OCI-M2 (cell line): ENCODE measurements at regions not wholly inside any gene's neighbourhood (a gene's known extent, or its start where the extent isn't known, plus 50 kb on each side); places are given as distances from the start of the nearest gene placed in this dataset.

Experiments
- DNase-seq: peaks from one replicate; lab custom pipeline; 2025; ENCODE audit not compliant: unreplicated experiment; lab: John Stamatoyannopoulos, UW

DNA sequence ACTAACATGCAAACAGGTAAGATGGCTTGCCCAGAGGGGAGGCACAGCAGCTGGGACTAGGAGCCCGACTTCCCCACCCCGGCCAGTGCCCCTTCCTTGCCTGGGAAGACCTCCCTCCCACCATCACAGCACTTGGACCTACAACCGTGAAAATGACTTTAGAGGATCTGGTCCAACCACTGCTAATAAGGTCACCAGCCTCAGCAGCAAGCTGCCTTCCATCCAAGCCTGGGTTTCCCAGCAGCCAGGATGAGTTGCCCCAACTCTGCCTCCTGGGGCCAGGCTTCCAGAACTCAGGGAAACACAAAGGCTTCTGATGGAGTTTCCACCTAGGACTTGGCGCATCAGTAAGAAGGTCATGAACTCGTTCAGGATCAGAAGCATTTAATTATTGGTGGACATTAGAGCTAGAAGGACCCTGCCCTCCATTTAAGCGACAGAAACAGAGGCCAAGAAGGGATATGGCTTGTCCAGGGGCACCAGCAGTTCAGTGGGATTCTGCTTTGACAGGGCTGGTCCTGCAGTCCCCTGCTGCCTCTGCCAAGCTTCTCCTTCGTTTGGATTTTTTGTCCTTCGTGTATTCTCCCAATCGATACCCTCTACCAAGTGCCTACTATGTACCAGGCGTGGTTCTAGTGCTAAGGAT is 403.0 kb upstream of the ID2 start:
- DNase-seq, result no peak

DNA sequence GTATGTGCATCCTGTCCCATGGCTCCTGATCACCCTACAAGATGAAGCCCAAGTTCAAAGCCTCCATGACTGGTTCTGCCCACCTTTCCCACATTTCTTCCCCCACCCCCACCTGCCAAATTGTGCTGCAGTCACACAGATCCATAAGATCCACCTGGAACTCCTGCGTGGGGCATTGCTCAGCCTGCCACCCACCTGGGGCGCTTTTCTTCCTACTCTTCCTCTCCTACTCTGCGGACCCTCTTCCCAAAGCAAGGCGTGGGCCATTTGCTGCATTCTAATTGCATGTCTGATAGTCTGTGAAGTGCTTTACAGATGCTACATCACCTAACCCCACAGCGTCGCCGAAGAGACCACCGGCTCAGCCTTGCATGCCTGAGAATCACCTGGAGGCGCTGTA is 402.4 kb upstream of the ID2 start:
- DNase-seq, result no peak

DNA sequence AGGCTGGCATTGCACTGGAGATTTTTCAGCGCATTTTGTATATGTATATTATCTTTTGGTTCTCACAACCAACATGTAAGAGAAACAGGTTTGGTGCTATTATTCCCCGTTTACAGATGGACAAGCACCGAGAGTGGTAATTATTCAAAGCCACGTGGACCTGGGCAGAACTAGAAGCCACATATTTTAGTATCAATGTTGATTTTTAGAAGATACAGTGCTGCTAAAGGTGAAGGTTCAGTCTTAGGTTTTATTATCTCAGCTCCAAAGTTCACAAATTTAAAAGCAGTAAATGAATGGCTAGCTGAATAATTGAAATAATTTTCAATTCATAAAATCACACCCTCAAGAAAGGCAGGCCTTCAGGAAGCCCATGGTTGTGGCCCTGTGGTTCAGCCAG is 400.6 kb upstream of the ID2 start:
- no peak for DNase-seq

DNA sequence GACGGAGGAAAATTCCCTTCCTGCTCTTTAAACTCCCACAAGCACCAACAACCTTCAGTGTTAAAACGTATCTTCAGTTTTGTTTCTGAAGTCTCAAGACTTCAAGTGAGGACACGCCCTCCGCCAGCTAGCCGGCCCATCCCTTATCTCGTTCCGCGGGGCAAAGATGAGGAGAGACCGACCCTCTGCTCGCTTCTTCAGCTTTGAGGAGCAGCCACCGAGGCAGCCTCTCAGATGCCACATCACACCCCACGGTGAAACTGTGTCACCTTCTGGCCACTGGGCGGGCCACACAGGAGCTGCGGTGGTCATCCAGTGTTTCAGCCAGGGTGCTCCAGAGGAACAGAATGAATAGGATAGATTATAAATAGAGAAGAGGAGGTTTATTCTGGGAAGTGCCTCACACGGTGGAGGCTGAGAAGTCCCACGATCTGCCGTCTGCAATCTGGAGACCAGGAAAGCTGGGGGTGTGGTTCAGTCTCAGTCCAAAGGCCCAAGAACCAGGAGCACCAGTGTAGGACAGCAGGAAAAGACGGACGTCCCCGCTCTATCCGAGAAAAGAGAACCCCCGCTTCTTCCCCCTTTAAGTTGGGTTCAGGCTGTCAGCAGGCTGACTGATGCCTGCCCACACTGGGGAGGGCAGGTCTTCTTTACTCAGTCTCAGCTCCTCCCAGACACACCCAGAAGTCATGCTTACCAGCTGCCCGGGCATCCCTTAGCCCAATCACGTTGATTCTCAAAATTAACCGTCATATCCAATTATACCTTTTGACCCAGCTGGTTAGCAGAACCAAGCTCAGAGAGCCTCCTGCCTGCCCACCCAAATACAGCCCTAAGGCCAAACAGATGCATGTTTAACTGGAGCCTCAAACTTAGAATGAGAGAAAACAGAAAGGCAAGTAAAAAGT is 399.7 kb upstream of the ID2 start:
- no peak for DNase-seq

DNA sequence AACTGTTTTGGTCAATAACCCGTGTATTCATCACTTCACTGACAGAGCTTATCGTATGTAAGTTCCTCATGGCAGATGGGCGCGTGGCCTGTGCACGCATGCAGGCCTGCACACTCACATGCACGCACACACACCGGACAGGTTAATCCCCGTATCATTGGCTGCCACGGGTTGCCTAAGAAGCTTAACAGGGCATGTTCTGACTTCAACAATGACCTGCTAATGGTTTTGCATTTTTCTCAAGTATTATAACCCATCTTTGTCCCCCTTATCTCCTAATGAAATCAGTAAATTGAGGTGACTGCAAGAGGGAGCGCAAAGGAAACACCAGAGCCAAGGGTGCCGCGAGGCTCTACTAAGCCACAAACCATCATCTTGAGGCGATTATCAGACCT is 399.0 kb upstream of the ID2 start:
- DNase-seq, result no peak

DNA sequence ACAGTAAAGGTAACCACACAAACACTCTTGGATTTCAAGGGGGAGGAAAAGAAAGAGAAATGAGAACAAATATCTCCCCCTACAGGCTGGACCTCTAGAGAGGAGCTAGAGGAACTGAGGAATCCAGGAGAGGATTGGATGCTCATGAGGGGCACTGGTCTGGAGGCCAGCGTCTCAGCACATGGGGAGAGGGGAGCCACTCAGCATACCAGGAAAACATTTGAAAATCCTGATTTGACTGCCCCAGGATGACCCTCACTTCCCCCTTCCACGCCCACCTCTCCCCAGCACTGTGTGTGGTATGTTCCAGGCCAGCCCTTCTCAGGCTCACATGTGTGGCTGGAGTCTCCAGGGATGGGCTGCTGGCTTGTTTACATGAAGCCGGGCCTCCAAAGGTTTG is 396.8 kb upstream of the ID2 start:
- no peak for DNase-seq

DNA sequence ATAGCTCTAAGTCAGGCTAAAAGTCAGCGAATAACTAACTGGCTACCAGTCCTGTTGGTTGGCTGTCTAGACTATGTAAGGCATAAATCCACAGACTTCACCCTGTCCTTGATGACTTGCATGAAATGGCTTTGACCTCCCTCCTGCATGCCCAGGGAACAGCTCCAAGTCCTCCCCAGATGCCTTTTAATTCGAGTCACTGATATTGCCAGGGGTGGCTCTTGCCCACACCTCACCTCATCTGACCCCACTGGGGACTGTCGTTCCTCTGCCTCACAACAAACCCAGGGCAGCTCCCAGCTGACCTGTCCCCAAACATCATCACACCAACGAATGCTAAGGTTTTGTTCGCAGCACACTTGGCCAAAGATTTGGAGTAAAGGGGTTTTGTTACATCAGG is 396.0 kb upstream of the ID2 start:
- no peak for DNase-seq

DNA sequence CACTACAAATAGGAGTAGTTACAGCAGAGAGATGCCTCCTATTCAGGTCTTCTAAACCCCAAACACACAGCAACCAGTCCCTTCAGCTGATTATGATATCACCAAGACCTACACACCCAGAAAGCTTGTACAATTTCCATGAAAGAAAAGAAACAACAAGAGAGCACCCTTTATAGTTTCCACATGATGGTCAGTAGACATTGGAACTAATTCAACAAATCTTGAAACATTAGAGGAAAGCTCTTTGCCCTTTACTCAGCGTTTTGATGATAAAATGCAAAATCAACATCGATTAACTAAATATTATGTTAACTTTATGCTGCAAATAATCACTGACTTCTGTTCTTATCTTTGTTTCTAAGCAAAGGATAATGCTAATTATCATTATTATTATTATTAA is 393.6 kb upstream of the ID2 start:
- no peak for DNase-seq

DNA sequence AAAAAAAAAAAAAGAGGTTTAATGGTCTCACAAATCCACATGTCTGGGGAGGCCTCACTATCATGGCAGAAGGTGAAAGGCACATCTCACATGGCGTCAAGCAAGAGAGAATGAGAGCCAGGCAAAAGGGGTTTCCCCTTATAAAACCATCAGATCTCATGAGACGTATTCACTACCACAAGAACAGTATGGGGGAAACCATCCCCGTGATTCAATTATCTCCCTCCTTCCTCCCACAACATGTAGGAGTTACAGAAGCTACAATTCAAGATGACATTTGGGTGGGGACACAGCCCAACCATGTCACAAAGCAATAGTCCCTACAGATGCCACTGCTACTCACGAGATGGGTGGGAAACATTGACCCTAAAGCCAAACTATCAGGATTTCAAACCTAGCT is 392.7 kb upstream of the ID2 start:
- no peak for DNase-seq

DNA sequence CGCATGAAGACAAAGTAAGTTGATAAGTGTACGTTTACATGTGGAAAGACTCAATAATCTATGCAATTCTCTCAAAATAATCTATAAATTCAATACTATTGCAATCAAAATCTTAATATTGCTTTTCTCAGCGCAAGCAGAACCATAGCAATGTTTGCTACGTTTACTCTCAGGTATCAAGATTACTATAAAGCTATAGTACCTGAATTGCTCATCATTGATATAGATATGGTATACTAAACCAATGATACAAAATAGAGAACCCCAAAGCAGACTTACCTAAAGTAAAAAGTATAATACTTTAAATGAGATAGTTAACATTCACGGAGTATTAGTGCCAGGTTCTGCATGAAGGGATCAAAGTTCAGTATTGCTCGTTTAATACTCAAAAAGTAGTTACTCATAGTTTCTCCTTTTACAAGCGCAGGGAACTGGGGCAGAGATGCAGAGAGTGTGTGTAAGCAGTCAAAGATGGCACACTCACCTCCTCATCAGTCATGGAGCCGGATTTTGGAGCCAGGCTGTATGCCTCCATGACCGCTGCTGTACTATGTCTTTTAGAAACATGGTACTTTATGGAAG is 391.0 kb upstream of the ID2 start:
- no peak for DNase-seq

DNA sequence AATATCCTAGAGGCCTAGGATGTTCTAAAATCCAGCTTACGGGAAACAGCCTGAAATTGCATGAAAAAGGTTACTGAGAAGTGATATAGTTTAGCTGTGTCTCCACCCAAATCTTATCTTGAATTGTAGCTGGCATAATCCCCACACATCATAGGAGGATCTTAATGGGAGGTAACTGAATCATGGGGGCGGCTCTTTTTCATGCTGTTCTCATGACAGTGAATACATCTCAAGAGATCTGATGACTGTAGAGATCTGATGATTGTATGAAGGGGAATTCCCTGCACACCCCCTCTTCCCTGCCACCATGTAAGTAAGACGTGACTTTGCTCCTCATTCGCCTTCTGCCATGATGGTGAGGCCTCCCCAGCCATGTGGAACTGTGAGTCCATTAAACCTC is 385.6 kb upstream of the ID2 start:
- DNase-seq, result no peak

DNA sequence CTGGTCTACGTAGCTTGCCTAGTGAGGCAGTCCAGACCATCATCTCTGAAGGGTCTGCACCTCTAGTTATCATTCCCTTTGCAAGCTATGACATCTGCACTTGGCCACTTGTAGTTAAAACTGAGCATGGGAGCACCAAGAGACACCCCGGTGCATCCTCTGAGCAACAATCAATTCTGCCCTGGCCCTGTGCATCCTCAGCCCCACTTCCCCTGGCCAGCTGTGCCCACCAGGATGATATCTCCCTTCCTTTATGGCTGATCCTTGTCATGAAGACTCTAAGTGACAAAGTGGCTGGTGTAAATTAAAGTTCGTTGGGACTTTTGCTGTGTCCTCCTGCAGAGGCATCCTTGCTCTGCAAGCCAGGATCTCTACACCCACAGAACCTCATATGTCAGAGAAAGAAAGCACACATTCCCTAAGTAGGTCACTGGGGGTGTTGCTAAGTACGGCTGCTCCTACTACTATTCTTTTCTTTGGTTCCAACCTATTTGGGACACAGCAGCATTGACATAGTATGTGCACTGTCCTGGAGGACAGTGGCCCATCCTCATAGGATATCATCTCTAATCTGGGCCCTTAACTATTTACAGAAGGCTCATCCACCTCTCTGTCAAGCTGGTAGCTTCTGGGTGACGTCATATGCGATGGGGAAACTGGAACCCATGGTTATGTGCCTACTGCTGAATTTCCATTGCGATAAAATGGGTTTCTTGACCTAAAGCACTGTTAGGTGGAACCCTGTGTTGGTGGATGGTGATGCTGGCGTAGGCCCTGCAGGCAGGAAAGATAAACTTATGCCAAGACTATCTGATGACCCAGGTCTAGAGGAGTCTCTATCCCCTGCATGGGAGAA is 384.3 kb upstream of the ID2 start:
- no peak for DNase-seq

DNA sequence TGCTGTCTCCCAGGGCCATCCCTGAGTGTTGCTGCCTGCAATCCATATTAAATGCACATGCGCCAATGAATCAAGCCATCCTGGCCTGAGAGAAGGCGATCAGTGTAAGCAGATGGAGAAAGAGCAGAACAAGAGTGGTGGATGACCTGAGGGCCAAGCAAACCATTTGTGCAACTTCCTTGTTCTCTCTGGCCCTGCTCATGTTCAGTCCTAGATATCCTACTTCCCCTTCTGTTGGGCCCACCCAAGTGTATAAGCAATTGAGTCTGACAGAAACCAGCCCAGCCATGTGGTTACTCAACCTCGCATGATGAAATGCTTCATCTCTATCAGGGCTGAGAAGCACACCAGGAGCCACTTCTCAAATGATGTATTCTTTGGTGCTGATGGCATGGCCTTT is 383.1 kb upstream of the ID2 start:
- DNase-seq, result no peak

DNA sequence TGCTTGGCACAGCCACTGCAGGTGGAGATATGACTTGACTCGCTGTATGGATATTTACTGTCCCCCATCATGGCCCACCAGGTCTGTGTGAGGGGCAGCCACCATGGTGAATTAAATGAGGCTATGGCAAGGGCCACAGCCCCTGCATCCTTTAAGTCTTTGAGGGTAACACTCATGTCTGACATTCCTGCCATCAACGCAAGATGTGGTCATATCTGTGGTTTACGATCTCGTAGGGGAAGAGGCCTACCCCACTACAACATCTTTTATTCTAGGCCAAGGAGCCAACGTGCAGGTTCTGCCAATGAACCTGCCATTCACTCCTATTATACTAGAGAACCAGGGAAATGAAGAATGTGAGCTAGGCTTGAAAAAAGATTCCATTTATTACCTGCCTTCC is 381.6 kb upstream of the ID2 start:
- DNase-seq, result no peak

DNA sequence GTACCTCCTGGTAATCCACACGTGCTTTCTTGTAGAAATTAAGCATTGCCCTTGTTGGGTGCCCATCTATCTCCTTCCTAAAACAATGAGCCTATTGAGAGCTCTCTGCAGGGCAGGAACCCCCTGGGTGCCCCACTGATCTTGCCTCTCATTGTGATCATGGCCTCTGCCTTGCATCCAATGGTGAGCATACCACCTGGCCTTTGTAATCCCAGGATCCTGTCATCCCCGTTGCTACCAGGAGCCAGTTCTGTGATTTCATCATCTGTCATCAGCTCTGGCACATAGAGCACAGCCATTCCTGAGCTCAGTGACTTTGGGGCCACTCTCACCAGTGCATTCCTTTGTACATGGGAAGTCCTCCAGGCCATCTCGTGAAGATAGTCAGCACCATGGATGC is 381.0 kb upstream of the ID2 start:
- DNase-seq, result no peak

DNA sequence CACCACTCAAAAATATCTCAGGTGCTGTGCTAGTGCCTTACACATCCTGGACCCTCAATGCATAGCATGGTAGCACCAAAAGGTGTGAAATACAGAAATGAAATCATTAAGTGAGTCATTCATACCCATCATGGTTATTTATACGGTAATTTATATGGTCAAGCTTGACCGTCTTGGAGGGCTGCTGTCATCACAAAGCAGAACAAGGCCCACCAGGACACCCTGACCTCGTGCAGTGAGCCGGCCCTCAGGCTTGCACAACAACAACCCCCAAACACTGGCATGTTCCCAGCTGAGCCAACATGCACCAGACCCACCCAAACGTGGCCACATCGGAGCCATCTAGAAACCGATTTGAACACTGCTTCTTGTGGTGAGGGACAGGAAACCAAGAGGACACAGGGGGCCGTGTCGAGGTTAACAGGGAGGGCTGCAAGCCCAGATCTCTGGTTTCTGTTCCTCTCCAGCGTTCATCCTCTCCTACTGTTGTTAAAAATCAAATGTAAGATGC is 378.5 kb upstream of the ID2 start:
- no peak for DNase-seq

DNA sequence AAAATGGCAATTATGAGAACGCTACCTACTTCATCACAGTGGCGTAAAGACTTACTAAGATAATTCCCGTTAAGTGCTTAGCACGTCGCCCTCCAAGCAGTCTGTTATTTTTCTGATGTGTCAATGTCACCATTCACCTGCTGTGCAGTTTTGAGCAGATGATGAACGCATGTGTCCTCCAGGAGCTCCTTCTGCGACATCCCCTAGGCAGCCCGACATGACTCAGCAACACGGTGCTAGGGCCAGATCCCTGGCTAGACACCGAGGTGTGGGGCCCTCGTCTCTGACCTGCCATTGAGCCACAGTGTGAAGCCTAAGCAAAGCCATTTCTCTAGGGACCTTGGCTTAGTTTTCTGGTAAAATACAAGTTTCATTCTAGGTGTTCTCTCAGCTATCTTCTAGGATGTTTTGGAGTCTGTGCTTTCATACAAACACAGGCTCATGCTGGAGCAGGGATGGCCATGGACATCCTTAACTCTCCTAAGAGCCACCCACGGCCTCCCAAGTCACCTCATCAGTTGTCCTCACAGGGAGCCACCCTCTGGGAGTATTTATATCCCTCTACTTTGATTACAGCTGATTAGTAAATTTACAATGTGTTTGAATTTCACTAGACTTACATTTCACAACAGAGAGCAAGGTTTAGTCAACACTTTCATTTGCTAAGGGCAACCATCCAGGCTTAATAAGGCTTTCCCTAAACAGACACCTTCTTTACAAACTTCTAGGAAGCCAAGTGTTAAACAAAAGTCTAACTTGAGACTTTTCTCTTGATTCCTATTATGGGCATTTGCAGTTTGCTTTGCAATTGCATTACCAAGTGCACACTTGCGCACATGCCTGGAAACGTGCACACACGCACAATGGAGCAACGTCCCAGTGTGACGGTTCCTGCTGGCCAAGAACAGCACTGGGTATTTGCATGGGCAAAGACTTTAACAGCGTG is 376.8 kb upstream of the ID2 start:
- no peak for DNase-seq

DNA sequence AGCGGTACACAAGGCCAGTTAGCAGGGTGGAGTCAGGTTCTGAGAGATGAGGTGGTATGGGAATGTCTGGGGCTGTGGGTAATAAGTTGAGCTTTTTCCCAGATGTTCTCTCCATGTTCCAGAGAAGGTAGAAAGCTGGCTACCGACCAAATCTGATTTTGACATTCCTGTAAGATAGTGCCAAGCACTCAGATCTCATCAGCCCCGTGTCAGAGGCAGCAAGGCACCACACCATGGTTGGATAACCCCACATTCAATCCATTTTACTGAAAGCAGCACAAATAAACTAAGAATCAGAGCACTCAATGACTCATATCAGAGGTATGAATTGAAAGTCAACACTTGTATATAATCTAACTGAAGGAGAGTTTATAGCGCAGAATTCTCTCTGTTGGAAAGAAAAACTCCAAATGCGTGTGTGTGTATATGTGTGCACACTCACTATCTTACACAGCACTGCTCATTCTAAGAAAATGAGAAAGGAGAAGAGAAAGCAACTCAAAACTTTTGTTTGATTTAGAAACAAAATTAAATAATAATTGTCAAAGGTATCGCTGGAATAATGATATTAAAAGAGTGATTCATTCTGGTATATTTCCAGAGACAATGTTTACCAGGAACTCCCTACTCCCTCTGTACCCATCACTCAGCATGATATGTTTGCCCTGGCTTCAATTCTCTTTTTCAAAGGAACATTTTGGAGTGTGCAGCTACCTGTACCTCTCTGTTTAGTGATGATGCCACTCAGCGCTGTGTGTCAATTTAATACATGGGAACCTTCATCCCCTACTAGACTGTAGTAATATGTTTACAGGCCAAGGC is 375.1 kb upstream of the ID2 start:
- DNase-seq, result no peak

DNA sequence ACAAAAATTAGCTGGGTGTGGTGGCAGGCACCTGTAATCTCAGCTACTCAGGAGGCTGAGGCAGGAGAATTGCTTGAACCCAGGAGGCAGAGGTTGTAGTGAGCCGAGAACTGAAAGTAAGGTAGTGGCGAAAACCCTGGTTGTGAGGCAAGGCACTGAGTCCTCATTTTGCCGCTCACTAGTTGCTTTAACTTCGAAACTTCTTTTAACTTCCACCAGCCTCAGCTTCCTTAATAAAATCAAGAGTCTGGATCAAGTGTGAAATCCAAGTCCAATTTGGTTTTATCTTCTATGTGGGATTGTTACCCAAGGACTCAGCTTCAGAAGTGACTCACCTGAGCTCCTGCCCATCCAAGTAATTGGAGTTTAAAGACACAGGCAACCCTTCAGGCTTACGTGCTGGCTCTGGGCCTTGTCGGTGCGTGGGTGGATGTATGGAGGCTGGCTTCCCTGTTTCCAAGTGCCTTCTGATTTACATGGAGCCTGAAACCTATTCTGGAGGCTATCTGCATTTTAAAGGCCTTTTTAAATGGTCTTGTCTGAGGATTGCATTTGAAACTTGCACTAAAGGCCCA is 374.2 kb upstream of the ID2 start:
- no peak for DNase-seq
